Spleen (tissue), 11 donors: ENCODE measurements at regions not wholly inside any gene's neighbourhood (a gene's known extent, or its start where the extent isn't known, plus 50 kb on each side); places are given as distances from the start of the nearest gene placed in this dataset.

Experiments used
- DNase-seq: peaks from one replicate; pipeline ENCODE4 v3.0.0-alpha.2; 2020
- H3K27ac ChIP-seq, 8 donors: fragments of 200-600 bp; sonication (generic) in 7 of 8; 1 replicate in 4 of 8; 2 replicates in 4 of 8; pipeline versions ENCODE4 v1.5.0 to v1.8.0; 2016 to 2021; ENCODE audit warnings: inconsistent platforms in 4 of 8, mild to moderate bottlenecking in 4 of 8, moderate library complexity in 1 of 8
- H3K27me3 ChIP-seq, 7 donors: fragments of 200-600 bp; sonication (generic) in 6 of 7; replicated peaks in 1 of 7; 1 replicate in 4 of 7; 2 replicates in 3 of 7; pipeline versions ENCODE4 v1.5.0 to v1.8.0; 2016 to 2021; ENCODE audit warnings: inconsistent platforms in 3 of 7, mild to moderate bottlenecking in 1 of 7
- H3K36me3 ChIP-seq, 6 donors: fragments of 200-600 bp; sonication (generic) in 5 of 6; 1 replicate in 4 of 6; 2 replicates in 2 of 6; pipeline versions ENCODE4 v1.5.0 to v1.8.0; 2016 to 2021; ENCODE audit warnings: inconsistent platforms in 2 of 6
- H3K4me1 ChIP-seq, 6 donors: fragments of 200-600 bp; sonication (generic) in 5 of 6; 1 replicate in 3 of 6; 2 replicates in 3 of 6; pipeline versions ENCODE4 v1.5.0 to v1.8.0; 2016 to 2021; ENCODE audit warnings: inconsistent platforms in 3 of 6
- H3K4me3 ChIP-seq, 8 donors: fragments of 200-600 bp; sonication (generic) in 7 of 8; 1 replicate in 4 of 8; 2 replicates in 4 of 8; pipeline versions ENCODE4 v1.5.0 to v1.8.0; 2016 to 2021; ENCODE audit warnings: inconsistent platforms in 4 of 8, mild to moderate bottlenecking in 4 of 8, moderate library complexity in 2 of 8
- H3K9me3 ChIP-seq, 8 donors: fragments of 200-600 bp; sonication (generic) in 7 of 8; 1 replicate in 4 of 8; 2 replicates in 4 of 8; pipeline versions ENCODE4 v1.5.0 to v1.8.0; 2016 to 2021; ENCODE audit warnings: inconsistent platforms in 4 of 8
- POLR2A ChIP-seq, 3 donors: fragments of 450-650 bp; IDR thresholded peaks; one replicate each; pipeline ENCODE4 v1.5.1; 2017; ENCODE audit warnings: antibody characterized with exemption in 3 of 3, mild to moderate bottlenecking in 1 of 3
- POLR2AphosphoS5 ChIP-seq, 3 donors: sonication (generic); formaldehyde crosslinking; IDR thresholded peaks; one replicate each; pipeline ENCODE4 v1.5.1; 2017; ENCODE audit warnings: antibody characterized with exemption in 3 of 3
- WGBS, 5 donors: extraction: QIAGEN DNeasy Blood & Tissue Kit in 3 of 5; methylation state at CpG; one replicate each; pipeline versions ENCODE4 v1.1.5 to v1.1.7; 2013 to 2018; 5-methylcytosine and 5-hydroxymethylcytosine counted together
- intact Hi-C: fragments of 100-400 bp; cut with DNase I; formaldehyde crosslinking; loops from one replicate; pipeline ENCODE4 v1.15.0; 2023; ENCODE audit warnings: low total_unique reads
- TF ChIP-seq, protein P1 (sequence below), 11 experiments: fragments of 200-600 bp in 7 of 11; fragments of 450-650 bp in 4 of 11; sonication (generic) in 4 of 11; IDR thresholded peaks in 8 of 11; conservative IDR thresholded peaks in 3 of 11; 1 replicate in 7 of 11; 2 replicates in 4 of 11; pipeline versions ENCODE4 v1.4.0 to v1.8.0; 2016 to 2021; ENCODE audit warnings: antibody characterized with exemption in 11 of 11, inconsistent platforms in 4 of 11, mild to moderate bottlenecking in 1 of 11
- donor health status: healthy with polysubstance abuse.
- donor health status: DM: no; HTN: no; CAD: no; lungs with moderate emphysema.
- donor health status: DM: no; HTN: no; CAD: no.
- donor health status: Bipolar disorder and iron deficiency.
- donor health status: healthy.
- donor health status: DM: no; HTN: no; CAD: no.
- donor health status: DM: yes; HTN: yes; CAD: no.

GRCh38 chr4:114512595-114513295 lies 85.9 kb upstream of the UGT8 start:
- Histone ChIP-seq H3K27ac (no peak overlapping the region), H3K9me3 (no peaks in the 10 kb centered on the region), H3K4me3 (no peak overlapping the region), H3K27me3 (no peaks in the 10 kb centered on the region), H3K36me3 (no peaks in the 10 kb centered on the region), H3K4me1 (no peaks in the 10 kb centered on the region)
- DNase-seq: no peak
- intact Hi-C loops: no loop called here
- no peak for TF ChIP-seq POLR2A (IDR thresholded peaks at IDR 0.05)
- TF ChIP-seq, protein P1, sequence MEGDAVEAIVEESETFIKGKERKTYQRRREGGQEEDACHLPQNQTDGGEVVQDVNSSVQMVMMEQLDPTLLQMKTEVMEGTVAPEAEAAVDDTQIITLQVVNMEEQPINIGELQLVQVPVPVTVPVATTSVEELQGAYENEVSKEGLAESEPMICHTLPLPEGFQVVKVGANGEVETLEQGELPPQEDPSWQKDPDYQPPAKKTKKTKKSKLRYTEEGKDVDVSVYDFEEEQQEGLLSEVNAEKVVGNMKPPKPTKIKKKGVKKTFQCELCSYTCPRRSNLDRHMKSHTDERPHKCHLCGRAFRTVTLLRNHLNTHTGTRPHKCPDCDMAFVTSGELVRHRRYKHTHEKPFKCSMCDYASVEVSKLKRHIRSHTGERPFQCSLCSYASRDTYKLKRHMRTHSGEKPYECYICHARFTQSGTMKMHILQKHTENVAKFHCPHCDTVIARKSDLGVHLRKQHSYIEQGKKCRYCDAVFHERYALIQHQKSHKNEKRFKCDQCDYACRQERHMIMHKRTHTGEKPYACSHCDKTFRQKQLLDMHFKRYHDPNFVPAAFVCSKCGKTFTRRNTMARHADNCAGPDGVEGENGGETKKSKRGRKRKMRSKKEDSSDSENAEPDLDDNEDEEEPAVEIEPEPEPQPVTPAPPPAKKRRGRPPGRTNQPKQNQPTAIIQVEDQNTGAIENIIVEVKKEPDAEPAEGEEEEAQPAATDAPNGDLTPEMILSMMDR (IDR thresholded peaks at IDR 0.05 in 8 of 11, conservative IDR thresholded peaks at IDR 0.05 in 3 of 11): no peak
- WGBS, 5 donors: 77 to 86% (median 79%) methylated on average over 3 of the region's 3 CpGs

GRCh38 chr4:114519368-114519767 lies 79.2 kb upstream of the UGT8 start:
- no peaks in the 10 kb centered on the region for H3K27me3 ChIP-seq
- WGBS, 5 donors: 61 to 76% (median 74%) methylated on average over 2 of the region's 2 CpGs
- intact Hi-C loops: no loop called here

DNA sequence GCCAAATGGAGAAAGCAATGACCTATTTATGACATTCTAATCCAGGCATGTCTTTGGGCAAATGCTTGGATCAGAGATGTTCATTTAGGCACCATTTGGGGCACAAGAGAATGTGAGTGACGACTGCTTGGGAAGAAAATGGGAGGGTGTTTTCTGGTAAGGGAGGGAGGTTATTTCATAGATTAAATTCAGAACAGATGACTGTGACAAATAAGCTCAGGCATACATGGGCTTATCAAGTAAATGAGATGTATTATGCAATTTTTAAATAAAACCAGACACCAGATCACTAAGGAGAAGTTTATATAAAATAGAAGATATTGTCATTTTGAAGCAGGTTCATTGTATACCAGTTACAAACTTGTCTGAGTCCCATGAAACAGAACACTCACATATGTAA lies 71.4 kb upstream of the UGT8 start:
- Histone ChIP-seq H3K27me3 (no peaks in the 10 kb centered on the region), H3K4me3 (no peak overlapping the region), H3K27ac (no peak overlapping the region), H3K36me3 (no peaks in the 10 kb centered on the region), H3K9me3 (peaks cover 0 to 8% (median 2%) of the 10 kb centered on the region in 8 donors), H3K4me1 (no peaks in the 10 kb centered on the region)
- TF ChIP-seq, protein P1 (IDR thresholded peaks at IDR 0.05 in 8 of 11, conservative IDR thresholded peaks at IDR 0.05 in 3 of 11): no peak
- no peak for TF ChIP-seq POLR2AphosphoS5 (IDR thresholded peaks at IDR 0.05)
- no peak for TF ChIP-seq POLR2A (IDR thresholded peaks at IDR 0.05)
- 63 to 85% (median 75%) methylated on average over 1 of the region's 1 CpG for WGBS, 5 donors
- intact Hi-C loops: no loop called here
- DNase-seq: no peak

More at GRCh38 chr4:114519368-114519767, 79.2 kb upstream of the UGT8 start:
- Histone ChIP-seq H3K4me3 (no peak overlapping the region), H3K4me1 (no peaks in the 10 kb centered on the region), H3K27ac (no peak overlapping the region), H3K36me3 (no peaks in the 10 kb centered on the region), H3K9me3 (peaks cover 0 to 8% (median 2%) of the 10 kb centered on the region in 8 donors)
- TF ChIP-seq POLR2AphosphoS5 (IDR thresholded peaks at IDR 0.05): no peak
- TF ChIP-seq POLR2A (IDR thresholded peaks at IDR 0.05): no peak
- TF ChIP-seq, protein P1 (IDR thresholded peaks at IDR 0.05 in 8 of 11, conservative IDR thresholded peaks at IDR 0.05 in 3 of 11): no peak
- DNase-seq: no peak

- no peaks in the 10 kb centered on the region for H3K4me1 ChIP-seq
- no peaks in the 10 kb centered on the region for H3K27me3 ChIP-seq
- no peaks in the 10 kb centered on the region for H3K36me3 ChIP-seq
- DNase-seq: no peak
- WGBS, 5 donors: 23 to 48% (median 25%) methylated on average over 2 of the region's 2 CpGs
- H3K9me3 ChIP-seq: peaks cover 0 to 4% (median 2%) of the 10 kb centered on the region in 8 donors
- TF ChIP-seq POLR2AphosphoS5 (IDR thresholded peaks at IDR 0.05) (no peak), POLR2A (IDR thresholded peaks at IDR 0.05) (no peak)
- TF ChIP-seq, protein P1 (IDR thresholded peaks at IDR 0.05 in 8 of 11, conservative IDR thresholded peaks at IDR 0.05 in 3 of 11): no peak
- no peak overlapping the region for H3K4me3 ChIP-seq
- H3K27ac ChIP-seq: no peak overlapping the region
- intact Hi-C loops: no loop called here
These were observed 71.0 kb upstream of the UGT8 start for GRCh38 chr4:114527637-114528036.
